SK-N-MC (cell line): ENCODE measurements at regions not wholly inside any gene's neighbourhood (a gene's known extent, or its start where the extent isn't known, plus 50 kb on each side); places are given as distances from the start of the nearest gene placed in this dataset.

Source experiments
- EZH2 ChIP-seq: fragments of 200-600 bp; sonication (generic); IDR thresholded peaks from one replicate; pipeline ENCODE4 v1.6.1; 2017; ENCODE audit warnings: antibody characterized with exemption
- POLR2AphosphoS5 ChIP-seq: IDR thresholded peaks from 2 replicates; pipeline ENCODE4 v1.6.1; 2012; ENCODE audit warnings: mild to moderate bottlenecking, low read depth, low read length, borderline replicate concordance

DNA sequence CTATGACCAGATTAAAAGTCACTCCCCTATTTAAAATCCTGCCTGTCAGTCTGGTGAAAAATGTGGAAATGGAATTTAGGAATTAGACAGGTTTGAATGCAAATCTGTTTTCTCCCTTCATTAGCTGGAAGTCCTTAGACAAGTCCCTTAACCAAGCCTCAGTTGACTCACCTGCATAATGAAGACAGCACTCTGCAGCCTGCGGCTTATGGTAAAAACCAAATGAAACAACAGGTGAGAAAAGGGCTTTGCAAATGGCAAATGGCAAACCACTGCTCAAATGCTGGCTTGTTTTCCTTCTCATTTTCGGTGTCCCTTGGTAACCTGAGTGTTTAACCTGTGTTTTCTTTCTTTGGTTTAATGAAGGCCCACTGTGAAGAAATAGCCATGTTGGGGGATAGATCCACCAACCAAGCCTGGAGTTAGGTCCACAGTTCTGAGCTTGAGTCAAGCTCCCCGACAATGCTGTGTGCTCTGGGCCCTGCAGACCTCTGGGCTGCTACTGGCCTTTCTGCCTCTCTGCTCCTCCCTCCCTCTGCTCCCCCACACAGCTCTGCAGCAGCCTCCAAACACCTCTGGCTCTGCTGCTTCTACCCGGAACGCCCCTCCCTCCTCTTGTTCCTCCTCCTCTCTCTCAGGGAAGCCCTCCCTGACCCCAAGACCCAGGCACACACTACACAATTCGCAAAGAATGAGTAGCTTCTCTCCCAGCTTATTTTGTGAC lies 641.8 kb downstream of the MATN1 start:
- TF ChIP-seq POLR2AphosphoS5 (no peak), EZH2 (no peak)
